ENCODE measurements at regions not wholly inside any gene's neighbourhood (a gene's known extent, or its start where the extent isn't known, plus 50 kb on each side); places are given as distances from the start of the nearest gene placed in this dataset.

DNA sequence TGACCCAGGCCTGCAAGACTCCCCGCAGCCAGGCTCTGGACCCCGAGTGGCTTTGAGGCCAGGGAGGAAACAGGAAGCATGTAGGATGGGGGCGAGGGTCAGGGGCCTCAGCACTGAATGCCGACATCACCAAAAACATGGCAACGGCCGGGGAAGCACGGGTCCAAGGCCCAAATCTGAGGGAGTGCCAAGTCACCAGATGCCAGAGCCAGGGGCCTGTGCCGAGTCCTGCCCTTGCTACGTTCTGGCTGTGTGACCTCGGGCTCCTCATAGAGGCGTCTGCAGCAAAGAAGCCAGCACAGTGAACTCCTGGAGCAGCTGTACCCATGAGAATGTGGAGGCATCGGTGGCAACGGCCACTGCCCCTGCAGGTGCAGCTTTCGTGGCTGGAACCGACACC is 420.7 kb downstream of the CTTN start:
- TF ChIP-seq POLR2AphosphoS5 (IDR thresholded peaks at IDR 0.05; ENCODE audit: low read depth, low read length) (no peak), JUND (IDR thresholded peaks at IDR 0.05) (no peak), TCF7L2 (IDR thresholded peaks at IDR 0.05; ENCODE audit: borderline replicate concordance, extremely low read depth, insufficient read depth, insufficient read length) (no peak), RAD21 (IDR thresholded peaks at IDR 0.05; ENCODE audit: low read depth) (no peak), FOSL1 (IDR thresholded peaks at IDR 0.05; ENCODE audit: low read depth) (no peak), POLR2A (IDR thresholded peaks at IDR 0.05; ENCODE audit: borderline replicate concordance, extremely low read depth, insufficient read depth, insufficient read length) (no peak)
- TF ChIP-seq, protein P1, sequence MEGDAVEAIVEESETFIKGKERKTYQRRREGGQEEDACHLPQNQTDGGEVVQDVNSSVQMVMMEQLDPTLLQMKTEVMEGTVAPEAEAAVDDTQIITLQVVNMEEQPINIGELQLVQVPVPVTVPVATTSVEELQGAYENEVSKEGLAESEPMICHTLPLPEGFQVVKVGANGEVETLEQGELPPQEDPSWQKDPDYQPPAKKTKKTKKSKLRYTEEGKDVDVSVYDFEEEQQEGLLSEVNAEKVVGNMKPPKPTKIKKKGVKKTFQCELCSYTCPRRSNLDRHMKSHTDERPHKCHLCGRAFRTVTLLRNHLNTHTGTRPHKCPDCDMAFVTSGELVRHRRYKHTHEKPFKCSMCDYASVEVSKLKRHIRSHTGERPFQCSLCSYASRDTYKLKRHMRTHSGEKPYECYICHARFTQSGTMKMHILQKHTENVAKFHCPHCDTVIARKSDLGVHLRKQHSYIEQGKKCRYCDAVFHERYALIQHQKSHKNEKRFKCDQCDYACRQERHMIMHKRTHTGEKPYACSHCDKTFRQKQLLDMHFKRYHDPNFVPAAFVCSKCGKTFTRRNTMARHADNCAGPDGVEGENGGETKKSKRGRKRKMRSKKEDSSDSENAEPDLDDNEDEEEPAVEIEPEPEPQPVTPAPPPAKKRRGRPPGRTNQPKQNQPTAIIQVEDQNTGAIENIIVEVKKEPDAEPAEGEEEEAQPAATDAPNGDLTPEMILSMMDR (IDR thresholded peaks at IDR 0.05 in 2 of 3, conservative IDR thresholded peaks at IDR 0.05 in 1 of 3; ENCODE audit: borderline replicate concordance in 1 of 3, insufficient read depth in 1 of 3, low read depth in 2 of 3, low read length in 2 of 3) = no peak
- TF ChIP-seq, protein P2, sequence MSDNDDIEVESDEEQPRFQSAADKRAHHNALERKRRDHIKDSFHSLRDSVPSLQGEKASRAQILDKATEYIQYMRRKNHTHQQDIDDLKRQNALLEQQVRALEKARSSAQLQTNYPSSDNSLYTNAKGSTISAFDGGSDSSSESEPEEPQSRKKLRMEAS (IDR thresholded peaks at IDR 0.05) = no peak
- TF ChIP-seq, protein P3, sequence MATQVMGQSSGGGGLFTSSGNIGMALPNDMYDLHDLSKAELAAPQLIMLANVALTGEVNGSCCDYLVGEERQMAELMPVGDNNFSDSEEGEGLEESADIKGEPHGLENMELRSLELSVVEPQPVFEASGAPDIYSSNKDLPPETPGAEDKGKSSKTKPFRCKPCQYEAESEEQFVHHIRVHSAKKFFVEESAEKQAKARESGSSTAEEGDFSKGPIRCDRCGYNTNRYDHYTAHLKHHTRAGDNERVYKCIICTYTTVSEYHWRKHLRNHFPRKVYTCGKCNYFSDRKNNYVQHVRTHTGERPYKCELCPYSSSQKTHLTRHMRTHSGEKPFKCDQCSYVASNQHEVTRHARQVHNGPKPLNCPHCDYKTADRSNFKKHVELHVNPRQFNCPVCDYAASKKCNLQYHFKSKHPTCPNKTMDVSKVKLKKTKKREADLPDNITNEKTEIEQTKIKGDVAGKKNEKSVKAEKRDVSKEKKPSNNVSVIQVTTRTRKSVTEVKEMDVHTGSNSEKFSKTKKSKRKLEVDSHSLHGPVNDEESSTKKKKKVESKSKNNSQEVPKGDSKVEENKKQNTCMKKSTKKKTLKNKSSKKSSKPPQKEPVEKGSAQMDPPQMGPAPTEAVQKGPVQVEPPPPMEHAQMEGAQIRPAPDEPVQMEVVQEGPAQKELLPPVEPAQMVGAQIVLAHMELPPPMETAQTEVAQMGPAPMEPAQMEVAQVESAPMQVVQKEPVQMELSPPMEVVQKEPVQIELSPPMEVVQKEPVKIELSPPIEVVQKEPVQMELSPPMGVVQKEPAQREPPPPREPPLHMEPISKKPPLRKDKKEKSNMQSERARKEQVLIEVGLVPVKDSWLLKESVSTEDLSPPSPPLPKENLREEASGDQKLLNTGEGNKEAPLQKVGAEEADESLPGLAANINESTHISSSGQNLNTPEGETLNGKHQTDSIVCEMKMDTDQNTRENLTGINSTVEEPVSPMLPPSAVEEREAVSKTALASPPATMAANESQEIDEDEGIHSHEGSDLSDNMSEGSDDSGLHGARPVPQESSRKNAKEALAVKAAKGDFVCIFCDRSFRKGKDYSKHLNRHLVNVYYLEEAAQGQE (IDR thresholded peaks at IDR 0.05; ENCODE audit: low read depth) = no peak
